Skin epidermis (tissue), 12 donors: ENCODE measurements at regions not wholly inside any gene's neighbourhood (a gene's known extent, or its start where the extent isn't known, plus 50 kb on each side); places are given as distances from the start of the nearest gene placed in this dataset.
A peak's percentile ranks its signal among the peaks of the same experiment; 100 is the strongest.

Source experiments
- H3K27ac ChIP-seq, 21 experiments: fragments of 200-600 bp; sonication (generic) in 11 of 21; one replicate each; pipeline ENCODE4 v1.5.0; 2020; ENCODE audit warnings: mild to moderate bottlenecking in 3 of 21, inconsistent platforms in 2 of 21, moderate library complexity in 2 of 21
- H3K4me3 ChIP-seq, 7 experiments: fragments of 200-600 bp; sonication (generic) in 2 of 7; one replicate each; pipeline ENCODE4 v1.5.0; 2020; ENCODE audit warnings: inconsistent platforms in 2 of 7, mild to moderate bottlenecking in 2 of 7, moderate library complexity in 1 of 7

- Histone ChIP-seq H3K27ac (no peak overlapping the region), H3K4me3 (no peak overlapping the region)
Measured at GRCh38 chr7:27299861-27300260, 57.3 kb downstream of the EVX1 start.

DNA sequence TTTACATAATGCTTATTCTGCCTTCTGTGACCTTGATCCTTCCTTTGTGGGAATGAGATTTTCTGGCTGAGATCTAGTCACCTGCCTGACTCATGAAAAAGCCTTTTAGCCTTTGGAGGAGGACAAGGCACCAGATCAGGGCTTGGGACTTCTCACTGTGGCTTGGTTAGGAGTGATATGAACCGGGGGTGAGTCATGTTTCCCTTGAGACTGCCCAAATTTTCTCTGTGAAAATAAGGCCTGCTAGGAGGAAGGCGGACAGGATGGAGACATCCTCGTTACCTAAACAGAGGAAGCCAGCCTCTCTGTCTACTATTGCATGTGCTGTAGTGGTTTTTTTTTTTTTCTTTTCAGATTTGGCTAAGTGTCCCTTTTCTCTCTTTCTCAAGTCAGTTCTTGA is 57.8 kb downstream of the EVX1 start:
- Histone ChIP-seq H3K4me3 (no peak overlapping the region), H3K27ac (no peak overlapping the region)

- Histone ChIP-seq H3K27ac (no peak overlapping the region), H3K4me3 (no peak overlapping the region)
Measured at GRCh38 chr7:27302590-27302989, 60.0 kb downstream of the EVX1 start.

DNA sequence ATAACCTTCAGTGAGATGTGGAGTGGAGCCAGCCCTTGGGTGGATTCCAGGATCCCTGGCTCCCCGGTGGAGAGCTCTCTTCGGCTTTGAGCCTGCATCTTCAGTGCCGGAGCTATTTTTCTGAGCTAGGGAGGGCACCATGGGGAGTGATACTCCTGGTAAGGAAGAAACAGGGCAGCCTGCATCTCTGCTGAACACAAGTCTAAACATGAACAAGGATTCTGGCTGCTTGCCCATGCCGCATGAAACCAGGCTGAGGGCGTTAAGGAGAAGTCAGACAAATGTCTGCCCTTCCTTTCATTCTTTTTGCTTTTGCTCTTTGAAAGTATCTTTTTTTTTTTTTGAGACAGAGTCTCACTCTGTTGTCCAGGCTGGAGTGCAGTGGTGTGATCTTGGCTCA is 60.4 kb downstream of the EVX1 start:
- Histone ChIP-seq H3K27ac (no peak overlapping the region), H3K4me3 (no peak overlapping the region)

GRCh38 chr7:27305854-27306253 is 63.3 kb downstream of the EVX1 start:
- H3K4me3 ChIP-seq, result no peak overlapping the region
- no peak overlapping the region for H3K27ac ChIP-seq

DNA sequence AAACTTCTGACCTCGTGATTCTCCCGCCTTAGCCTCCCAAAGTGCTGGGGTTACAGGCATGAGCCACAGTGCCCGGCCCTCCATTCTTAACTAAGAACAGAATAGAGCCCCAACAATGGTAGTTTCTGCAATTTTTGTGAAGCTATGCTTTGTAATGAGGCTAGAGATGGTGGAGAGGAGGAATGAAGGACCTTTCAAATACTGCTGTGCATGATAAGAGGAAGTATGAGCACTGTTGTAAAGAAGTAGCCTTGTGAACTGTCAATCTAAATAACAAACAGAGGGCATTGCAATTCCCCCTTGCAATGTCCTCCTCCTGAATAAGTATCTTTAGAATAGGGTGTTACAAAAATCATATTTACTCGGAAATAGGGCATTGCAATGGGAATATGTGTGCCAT is 70.2 kb downstream of the EVX1 start:
- Histone ChIP-seq H3K4me3 (no peak overlapping the region), H3K27ac (no peak overlapping the region)

DNA sequence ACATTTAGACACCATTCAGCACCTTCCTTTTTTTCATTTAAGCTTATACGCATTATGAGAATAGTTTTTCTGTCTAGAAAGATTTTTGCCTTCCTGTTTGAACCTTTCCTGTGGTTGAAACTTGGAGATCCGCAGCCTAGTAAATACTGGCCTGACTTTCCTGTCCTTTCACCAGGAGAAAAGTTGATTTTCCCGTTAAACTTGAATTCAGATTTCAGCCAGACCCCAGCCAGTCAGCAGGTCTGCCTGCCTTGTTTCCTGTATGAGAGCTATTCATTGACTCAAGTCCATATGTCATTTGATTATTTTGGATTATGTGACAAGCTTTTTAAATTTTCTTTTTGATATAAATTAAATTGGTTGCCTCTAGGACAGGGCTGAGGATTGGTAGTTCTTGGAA is 71.5 kb downstream of the EVX1 start:
- H3K27ac ChIP-seq, result no peak overlapping the region
- no peak overlapping the region for H3K4me3 ChIP-seq

DNA sequence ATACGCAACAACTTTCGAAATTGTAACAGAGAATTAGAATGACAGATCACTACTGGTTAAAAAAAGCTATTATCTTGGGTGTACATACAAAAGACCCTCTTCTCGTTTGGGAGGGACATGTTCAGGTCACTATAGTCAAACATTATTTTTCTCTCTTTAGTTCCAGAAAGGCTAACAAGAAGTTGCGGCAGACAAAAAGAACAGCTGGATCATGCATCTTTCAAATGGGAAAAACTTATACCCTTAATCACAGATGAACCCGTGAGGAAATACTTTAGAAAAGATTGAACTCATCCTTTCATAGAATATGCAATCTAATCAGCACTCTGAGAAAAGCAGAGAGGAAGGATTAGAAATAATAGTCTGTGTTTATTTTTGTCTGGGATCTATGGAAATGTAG is 72.5 kb downstream of the EVX1 start:
- Histone ChIP-seq H3K4me3 (no peak overlapping the region), H3K27ac (no peak overlapping the region)

- Histone ChIP-seq H3K4me3 (no peak overlapping the region), H3K27ac (no peak overlapping the region)
Measured at GRCh38 chr7:27316311-27316710, 73.7 kb downstream of the EVX1 start.

DNA sequence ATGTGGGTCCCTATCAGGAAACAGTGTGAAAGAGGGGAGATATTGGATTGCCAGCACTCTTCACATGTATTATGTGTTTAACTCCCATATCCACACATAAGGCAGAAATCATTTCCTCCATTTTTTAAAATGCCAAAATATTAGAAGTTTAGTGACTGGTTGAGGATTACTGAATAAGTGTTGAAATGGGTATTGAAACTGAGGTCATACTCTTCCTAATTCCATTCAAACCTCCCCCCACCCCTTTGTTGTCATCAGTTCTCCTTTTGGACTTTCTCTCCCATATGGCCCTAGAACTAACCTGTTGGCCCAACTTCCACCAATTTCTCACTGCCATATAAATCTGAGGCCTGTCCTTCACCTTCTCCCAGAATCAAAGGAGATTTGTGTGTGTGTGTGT is 81.6 kb downstream of the EVX1 start:
- H3K27ac ChIP-seq, result no peak overlapping the region
- H3K4me3 ChIP-seq, result no peak overlapping the region

- no peak overlapping the region for H3K27ac ChIP-seq
- H3K4me3 ChIP-seq, result no peak overlapping the region
Measured at GRCh38 chr7:27329909-27330308, 87.3 kb downstream of the EVX1 start.

- Histone ChIP-seq H3K4me3 (no peak overlapping the region), H3K27ac (no peak overlapping the region)
Measured at GRCh38 chr7:27339478-27339877, 96.9 kb downstream of the EVX1 start.

DNA sequence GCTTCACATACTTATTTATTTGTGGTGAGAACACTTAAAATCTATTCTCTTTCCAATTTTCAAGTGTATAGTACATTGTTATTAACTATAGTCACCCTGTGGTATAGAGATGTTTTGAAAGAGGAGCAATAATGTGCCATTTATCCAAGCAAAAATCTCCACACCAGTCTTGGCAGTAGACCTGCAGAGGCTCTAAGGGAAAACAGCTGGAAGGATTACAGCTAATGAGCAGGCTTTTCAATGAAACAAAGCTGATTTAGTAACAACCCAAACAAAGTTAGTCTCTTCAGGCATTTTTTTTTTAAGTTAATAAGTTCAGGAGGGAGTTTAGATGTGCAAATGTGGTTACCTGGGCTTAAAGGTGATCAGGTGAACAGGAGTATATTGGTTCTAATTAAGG is 101.9 kb downstream of the EVX1 start:
- H3K4me3 ChIP-seq, result no peak overlapping the region
- no peak overlapping the region for H3K27ac ChIP-seq

DNA sequence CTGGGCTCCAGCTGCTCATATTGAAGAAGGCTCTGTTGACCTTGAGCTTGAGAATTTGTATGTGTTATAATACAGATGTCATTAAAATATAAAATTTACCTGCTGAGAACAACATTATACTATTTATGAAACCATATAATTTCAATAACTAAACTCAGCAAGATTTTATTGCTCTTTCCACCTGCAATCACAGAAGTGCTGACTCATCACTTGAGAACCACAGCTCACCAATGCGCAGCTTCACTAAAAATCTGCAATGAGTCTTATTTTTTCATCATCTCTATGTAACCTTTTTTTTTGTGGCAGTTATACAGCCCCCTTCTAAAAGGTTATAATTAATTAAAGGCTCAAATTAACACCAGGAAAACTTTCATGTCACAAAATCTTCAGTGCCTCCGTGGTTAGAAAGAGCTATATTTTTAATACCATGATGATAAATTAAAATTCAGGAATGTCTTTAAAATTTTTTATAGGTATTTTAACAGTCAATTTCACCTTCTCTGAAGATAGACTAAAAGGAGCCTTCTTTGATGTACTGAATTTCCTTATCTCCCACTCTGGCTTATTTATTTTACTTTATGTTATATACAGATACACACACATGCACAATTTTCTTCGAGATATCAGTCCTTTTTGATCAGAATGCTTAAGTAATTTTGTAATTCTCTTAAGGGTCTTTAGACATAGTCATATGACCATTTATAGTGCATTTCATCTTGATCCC is 102.7 kb downstream of the EVX1 start:
- H3K4me3 ChIP-seq, result no peak overlapping the region
- no peak overlapping the region for H3K27ac ChIP-seq

DNA sequence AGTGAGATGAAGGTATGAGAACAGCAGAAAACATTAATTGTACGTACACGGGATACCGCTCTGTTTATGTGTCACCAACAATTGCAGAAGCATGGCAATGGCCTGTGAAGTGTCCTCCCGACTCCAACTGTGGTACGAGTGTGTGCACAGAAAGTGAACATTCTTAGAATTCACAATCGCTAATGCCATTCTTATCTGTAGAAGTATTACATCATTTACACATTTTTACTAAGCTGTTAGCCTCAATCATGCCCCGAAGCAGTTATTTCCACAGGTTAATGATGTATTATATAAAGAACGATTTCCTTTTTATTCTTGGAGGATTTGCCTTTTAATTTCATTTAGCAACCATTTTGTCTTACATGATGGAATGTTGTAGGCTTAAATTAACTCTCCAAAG is 103.4 kb downstream of the EVX1 start:
- H3K27ac ChIP-seq, result no peak overlapping the region
- no peak overlapping the region for H3K4me3 ChIP-seq

DNA sequence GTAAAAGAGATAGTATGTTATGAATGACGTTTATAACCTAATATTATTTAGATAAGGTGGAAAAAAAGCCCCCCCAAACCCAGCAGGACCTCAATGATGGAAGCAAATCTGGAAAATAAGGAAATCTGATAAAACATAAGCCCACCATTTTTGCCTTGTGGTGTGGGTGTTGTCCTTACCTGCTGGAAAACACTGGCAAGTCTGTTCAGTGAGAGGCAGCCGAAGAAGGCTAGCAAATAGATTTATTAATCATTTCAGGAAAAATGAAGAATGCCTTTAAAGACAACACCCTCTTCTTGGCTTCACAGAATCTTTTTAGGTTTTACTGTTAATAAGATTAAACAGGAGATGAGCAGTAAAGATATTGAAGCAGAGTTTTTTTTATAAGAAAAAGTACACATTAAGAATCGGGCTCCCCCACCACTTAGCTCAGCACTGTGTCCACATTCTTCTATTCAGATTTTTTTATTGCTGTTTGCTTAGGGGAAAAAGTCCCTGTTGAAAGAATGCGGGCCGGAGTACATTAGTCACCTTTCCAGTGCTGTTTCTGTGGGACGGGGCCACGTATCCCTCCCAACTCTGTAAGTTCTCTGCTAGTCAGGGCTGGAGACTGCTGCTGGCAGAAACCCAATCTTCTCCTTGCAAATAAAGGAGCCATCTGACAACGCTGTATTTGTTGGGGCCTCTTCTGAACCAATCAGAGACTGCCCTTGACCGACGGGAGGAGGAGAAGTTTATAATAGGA is 104.1 kb downstream of the EVX1 start:
- H3K4me3 ChIP-seq, result no peak overlapping the region
- peak overlapping the region in 1 of 21 experiments; percentile 19 for H3K27ac ChIP-seq

GRCh38 chr7:27347276-27347640 is 104.7 kb downstream of the EVX1 start:
- no peak overlapping the region for H3K4me3 ChIP-seq
- H3K27ac ChIP-seq, result no peak overlapping the region

GRCh38 chr7:27349621-27350020 is 107.0 kb downstream of the EVX1 start:
- Histone ChIP-seq H3K27ac (no peak overlapping the region), H3K4me3 (no peak overlapping the region)

DNA sequence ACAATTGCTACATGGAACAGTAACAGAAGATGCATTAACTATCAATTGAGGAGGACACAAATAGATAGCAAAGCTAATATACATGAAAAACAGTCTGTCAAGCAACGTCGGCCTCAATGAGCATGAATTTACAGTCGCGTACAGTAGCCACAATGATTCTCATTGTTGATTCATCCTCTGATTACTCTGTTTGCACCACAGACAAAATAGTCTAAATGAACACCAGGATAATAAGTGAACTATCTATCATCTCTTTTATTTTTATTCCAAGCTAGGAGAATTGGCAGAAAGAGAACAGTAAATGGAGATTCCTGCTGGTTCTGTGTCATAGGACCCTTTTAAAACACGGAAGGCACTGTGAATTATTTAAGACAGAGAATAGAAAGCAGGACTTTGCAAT is 108.5 kb downstream of the EVX1 start:
- no peak overlapping the region for H3K4me3 ChIP-seq
- no peak overlapping the region for H3K27ac ChIP-seq

GRCh38 chr7:27351786-27352185 is 109.2 kb downstream of the EVX1 start:
- Histone ChIP-seq H3K27ac (no peak overlapping the region), H3K4me3 (no peak overlapping the region)

DNA sequence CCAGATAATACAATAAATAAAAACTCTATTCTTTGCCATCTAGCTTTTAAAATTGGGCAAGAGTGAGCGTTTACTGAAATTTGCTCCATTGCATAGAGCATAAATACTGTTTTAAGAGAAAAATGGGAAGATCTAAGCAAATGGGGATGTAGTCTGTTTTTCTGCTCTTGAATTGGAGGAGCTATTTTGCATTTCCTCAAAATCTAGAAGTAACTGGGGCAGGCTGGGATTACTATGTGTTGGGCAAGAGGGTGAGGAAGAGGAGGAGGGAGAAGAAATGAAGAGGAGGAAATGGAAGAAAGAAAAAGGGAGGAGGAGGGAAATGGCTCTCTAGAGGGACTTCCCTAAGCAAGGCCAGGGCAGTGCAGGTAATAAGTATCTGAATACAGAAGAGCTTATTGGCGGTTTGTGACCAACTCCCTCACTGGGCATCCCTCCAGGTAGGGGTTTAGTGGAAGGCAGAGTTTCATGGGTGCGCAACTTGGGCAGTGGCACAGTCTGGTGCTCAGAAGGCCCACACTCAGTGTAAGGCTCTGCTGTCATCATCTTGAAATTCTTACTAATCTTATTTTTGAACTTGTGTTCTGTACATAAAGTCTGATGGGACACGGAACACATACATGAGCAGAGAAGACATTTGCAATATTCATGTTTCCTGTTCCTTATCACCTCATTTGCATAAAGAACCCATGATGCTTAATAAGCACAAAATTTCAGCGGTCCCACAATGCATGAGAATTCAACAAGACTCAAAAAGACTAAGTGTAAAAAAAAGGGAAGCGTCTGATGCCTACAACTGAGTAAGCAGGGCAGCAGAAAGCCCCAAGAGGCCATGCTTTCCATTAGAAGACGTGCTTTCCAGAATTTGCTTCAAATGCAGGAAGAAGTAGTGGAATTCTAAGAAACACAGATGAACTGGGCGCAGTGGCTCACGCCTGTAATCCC is 116.9 kb downstream of the EVX1 start:
- no peak overlapping the region for H3K27ac ChIP-seq
- no peak overlapping the region for H3K4me3 ChIP-seq
